H1 (cell line): ENCODE measurements at regions not wholly inside any gene's neighbourhood (a gene's known extent, or its start where the extent isn't known, plus 50 kb on each side); places are given as distances from the start of the nearest gene placed in this dataset.

Experiments
- CBX8 ChIP-seq: fragments of 300-800, 300-1000 bp; sonication (generic); IDR thresholded peaks from 2 replicates; pipeline ENCODE4 v1.7.1; 2016; ENCODE audit warnings: low read depth, low read length, borderline replicate concordance
- EZH2 ChIP-seq: fragments of 200-600 bp; sonication (generic); IDR thresholded peaks from 2 replicates; pipeline ENCODE4 v1.7.1; 2012; ENCODE audit warnings: low read depth, mild to moderate bottlenecking, moderate library complexity, low read length, inconsistent platforms; ENCODE audit not compliant: severe bottlenecking
- FOSL1 ChIP-seq: IDR thresholded peaks from 2 replicates; pipeline ENCODE4 v1.6.1; 2011; ENCODE audit warnings: mild to moderate bottlenecking, low read depth, low read length, moderate library complexity; ENCODE audit not compliant: insufficient read depth
- GTF2F1 ChIP-seq: IDR thresholded peaks from 2 replicates; pipeline ENCODE4 v1.6.1; 2012; ENCODE audit warnings: low read depth, low read length, improper control_type of control experiment, borderline replicate concordance
- KDM4A ChIP-seq: IDR thresholded peaks from one replicate; pipeline ENCODE4 v1.7.1; 2012; ENCODE audit warnings: low read depth, mild to moderate bottlenecking, moderate library complexity, low read length, inconsistent platforms; ENCODE audit not compliant: severe bottlenecking
- POU5F1 ChIP-seq: IDR thresholded peaks from 2 replicates; pipeline ENCODE4 v1.6.1; 2011; ENCODE audit warnings: low read depth, mild to moderate bottlenecking, low read length, moderate library complexity
- SIN3A ChIP-seq, 2 experiments: IDR thresholded peaks in 1 of 2; conservative IDR thresholded peaks in 1 of 2; 2 replicates each; pipeline ENCODE4 v1.6.1; 2011 to 2012; ENCODE audit warnings: low read length in 2 of 2, improper control_type of control experiment in 1 of 2, low read depth in 1 of 2, mild to moderate bottlenecking in 1 of 2
- SIRT6 ChIP-seq: IDR thresholded peaks from one replicate; pipeline ENCODE4 v1.7.1; 2012; ENCODE audit warnings: low read length, inconsistent platforms
- SRF ChIP-seq: IDR thresholded peaks from 2 replicates; pipeline ENCODE4 v1.6.1; 2011; ENCODE audit warnings: mild to moderate bottlenecking, low read depth, low read length, moderate library complexity
- TBP ChIP-seq: IDR thresholded peaks from 2 replicates; pipeline ENCODE4 v1.6.1; 2011; ENCODE audit warnings: low read depth, low read length, improper control_type of control experiment
- TCF12 ChIP-seq: IDR thresholded peaks from 2 replicates; pipeline ENCODE4 v1.6.1; 2011; ENCODE audit warnings: low read depth, mild to moderate bottlenecking, low read length
- TF ChIP-seq, protein P1 (sequence below): fragments of 300-600 bp; sonication (generic); IDR thresholded peaks from 2 replicates; pipeline ENCODE4 v1.7.1; 2012; ENCODE audit warnings: low read length, moderate library complexity, mild to moderate bottlenecking, inconsistent platforms; ENCODE audit not compliant: insufficient replicate concordance

DNA sequence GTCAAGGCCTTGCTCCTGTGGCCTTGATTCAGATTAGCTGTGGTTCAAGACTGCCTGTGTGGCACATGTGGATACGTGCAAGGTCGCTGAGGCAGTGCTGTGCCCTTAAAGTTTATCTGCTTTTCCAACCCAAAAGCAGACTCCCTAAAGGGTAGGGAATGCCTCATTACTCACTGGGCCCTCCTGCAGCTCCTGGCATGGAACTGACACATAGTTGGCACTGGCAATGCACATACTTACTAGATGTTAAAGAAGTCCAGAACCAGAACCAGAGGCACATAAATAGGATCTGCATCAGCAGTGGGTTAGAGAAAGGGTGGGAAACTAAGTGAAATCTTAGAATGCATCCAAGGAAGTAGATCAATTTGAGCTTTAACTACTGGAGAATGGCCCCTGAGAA is 90.6 kb upstream of the MLN start (continued):
- TF ChIP-seq, protein P1, sequence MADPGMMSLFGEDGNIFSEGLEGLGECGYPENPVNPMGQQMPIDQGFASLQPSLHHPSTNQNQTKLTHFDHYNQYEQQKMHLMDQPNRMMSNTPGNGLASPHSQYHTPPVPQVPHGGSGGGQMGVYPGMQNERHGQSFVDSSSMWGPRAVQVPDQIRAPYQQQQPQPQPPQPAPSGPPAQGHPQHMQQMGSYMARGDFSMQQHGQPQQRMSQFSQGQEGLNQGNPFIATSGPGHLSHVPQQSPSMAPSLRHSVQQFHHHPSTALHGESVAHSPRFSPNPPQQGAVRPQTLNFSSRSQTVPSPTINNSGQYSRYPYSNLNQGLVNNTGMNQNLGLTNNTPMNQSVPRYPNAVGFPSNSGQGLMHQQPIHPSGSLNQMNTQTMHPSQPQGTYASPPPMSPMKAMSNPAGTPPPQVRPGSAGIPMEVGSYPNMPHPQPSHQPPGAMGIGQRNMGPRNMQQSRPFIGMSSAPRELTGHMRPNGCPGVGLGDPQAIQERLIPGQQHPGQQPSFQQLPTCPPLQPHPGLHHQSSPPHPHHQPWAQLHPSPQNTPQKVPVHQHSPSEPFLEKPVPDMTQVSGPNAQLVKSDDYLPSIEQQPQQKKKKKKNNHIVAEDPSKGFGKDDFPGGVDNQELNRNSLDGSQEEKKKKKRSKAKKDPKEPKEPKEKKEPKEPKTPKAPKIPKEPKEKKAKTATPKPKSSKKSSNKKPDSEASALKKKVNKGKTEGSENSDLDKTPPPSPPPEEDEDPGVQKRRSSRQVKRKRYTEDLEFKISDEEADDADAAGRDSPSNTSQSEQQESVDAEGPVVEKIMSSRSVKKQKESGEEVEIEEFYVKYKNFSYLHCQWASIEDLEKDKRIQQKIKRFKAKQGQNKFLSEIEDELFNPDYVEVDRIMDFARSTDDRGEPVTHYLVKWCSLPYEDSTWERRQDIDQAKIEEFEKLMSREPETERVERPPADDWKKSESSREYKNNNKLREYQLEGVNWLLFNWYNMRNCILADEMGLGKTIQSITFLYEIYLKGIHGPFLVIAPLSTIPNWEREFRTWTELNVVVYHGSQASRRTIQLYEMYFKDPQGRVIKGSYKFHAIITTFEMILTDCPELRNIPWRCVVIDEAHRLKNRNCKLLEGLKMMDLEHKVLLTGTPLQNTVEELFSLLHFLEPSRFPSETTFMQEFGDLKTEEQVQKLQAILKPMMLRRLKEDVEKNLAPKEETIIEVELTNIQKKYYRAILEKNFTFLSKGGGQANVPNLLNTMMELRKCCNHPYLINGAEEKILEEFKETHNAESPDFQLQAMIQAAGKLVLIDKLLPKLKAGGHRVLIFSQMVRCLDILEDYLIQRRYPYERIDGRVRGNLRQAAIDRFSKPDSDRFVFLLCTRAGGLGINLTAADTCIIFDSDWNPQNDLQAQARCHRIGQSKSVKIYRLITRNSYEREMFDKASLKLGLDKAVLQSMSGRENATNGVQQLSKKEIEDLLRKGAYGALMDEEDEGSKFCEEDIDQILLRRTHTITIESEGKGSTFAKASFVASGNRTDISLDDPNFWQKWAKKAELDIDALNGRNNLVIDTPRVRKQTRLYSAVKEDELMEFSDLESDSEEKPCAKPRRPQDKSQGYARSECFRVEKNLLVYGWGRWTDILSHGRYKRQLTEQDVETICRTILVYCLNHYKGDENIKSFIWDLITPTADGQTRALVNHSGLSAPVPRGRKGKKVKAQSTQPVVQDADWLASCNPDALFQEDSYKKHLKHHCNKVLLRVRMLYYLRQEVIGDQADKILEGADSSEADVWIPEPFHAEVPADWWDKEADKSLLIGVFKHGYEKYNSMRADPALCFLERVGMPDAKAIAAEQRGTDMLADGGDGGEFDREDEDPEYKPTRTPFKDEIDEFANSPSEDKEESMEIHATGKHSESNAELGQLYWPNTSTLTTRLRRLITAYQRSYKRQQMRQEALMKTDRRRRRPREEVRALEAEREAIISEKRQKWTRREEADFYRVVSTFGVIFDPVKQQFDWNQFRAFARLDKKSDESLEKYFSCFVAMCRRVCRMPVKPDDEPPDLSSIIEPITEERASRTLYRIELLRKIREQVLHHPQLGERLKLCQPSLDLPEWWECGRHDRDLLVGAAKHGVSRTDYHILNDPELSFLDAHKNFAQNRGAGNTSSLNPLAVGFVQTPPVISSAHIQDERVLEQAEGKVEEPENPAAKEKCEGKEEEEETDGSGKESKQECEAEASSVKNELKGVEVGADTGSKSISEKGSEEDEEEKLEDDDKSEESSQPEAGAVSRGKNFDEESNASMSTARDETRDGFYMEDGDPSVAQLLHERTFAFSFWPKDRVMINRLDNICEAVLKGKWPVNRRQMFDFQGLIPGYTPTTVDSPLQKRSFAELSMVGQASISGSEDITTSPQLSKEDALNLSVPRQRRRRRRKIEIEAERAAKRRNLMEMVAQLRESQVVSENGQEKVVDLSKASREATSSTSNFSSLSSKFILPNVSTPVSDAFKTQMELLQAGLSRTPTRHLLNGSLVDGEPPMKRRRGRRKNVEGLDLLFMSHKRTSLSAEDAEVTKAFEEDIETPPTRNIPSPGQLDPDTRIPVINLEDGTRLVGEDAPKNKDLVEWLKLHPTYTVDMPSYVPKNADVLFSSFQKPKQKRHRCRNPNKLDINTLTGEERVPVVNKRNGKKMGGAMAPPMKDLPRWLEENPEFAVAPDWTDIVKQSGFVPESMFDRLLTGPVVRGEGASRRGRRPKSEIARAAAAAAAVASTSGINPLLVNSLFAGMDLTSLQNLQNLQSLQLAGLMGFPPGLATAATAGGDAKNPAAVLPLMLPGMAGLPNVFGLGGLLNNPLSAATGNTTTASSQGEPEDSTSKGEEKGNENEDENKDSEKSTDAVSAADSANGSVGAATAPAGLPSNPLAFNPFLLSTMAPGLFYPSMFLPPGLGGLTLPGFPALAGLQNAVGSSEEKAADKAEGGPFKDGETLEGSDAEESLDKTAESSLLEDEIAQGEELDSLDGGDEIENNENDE: no peak
- no peak for TF ChIP-seq SRF
- TF ChIP-seq CBX8: no peak
- TF ChIP-seq TCF12: no peak
- no peak for TF ChIP-seq GTF2F1
- no peak for TF ChIP-seq TBP
- no peak for TF ChIP-seq SIRT6
- no peak for TF ChIP-seq POU5F1
- TF ChIP-seq SIN3A (conservative IDR thresholded peaks at IDR 0.05 in 1 of 2, IDR thresholded peaks at IDR 0.05 in 1 of 2; ENCODE audit: low read depth in 1 of 2, low read length in 2 of 2): no peak
- TF ChIP-seq FOSL1: no peak
- TF ChIP-seq EZH2: no peak
- TF ChIP-seq KDM4A: no peak
